Transverse colon (tissue), 4 donors: ENCODE measurements at regions not wholly inside any gene's neighbourhood (a gene's known extent, or its start where the extent isn't known, plus 50 kb on each side); places are given as distances from the start of the nearest gene placed in this dataset.

Source experiments
- DNase-seq: peaks from one replicate; pipeline ENCODE4 v3.0.0-alpha.2; 2019
- H3K27ac ChIP-seq, 4 donors: fragments of 200-600 bp; sonication (generic); 2 replicates each; pipeline ENCODE4 v1.5.1; 2016 to 2018; ENCODE audit warnings: inconsistent platforms in 4 of 4
- H3K27me3 ChIP-seq: fragments of 200-600 bp; sonication (generic); 2 replicates; pipeline ENCODE4 v1.5.1; 2017; ENCODE audit warnings: inconsistent platforms
- H3K36me3 ChIP-seq, 4 donors: fragments of 200-600 bp; sonication (generic); 2 replicates each; pipeline ENCODE4 v1.5.1; 2017 to 2019; ENCODE audit warnings: inconsistent platforms in 4 of 4
- H3K4me1 ChIP-seq, 4 donors: fragments of 200-600 bp; sonication (generic); 2 replicates each; pipeline ENCODE4 v1.5.1; 2017 to 2020; ENCODE audit warnings: inconsistent platforms in 4 of 4
- H3K4me3 ChIP-seq, 4 donors: fragments of 200-600 bp; sonication (generic); 1 replicate in 1 of 4; 2 replicates in 3 of 4; pipeline versions ENCODE4 v1.5.1 to v1.6.1; 2017 to 2019; ENCODE audit warnings: inconsistent platforms in 4 of 4
- H3K9me3 ChIP-seq, 2 donors: fragments of 200-600 bp; sonication (generic); 2 replicates each; pipeline ENCODE4 v1.5.1; 2017 to 2019; ENCODE audit warnings: inconsistent platforms in 2 of 2
- EP300 ChIP-seq: sonication (generic); formaldehyde crosslinking; IDR thresholded peaks from one replicate; pipeline ENCODE4 v1.6.1; 2017; ENCODE audit warnings: antibody characterized with exemption, low read depth
- POLR2A ChIP-seq: fragments of 450-650 bp; IDR thresholded peaks from one replicate; pipeline ENCODE4 v1.6.1; 2016; ENCODE audit warnings: antibody characterized with exemption, mild to moderate bottlenecking, moderate library complexity
- POLR2AphosphoS5 ChIP-seq, 3 donors: sonication (generic); formaldehyde crosslinking; IDR thresholded peaks; one replicate each; pipeline ENCODE4 v1.6.1; 2016; ENCODE audit warnings: antibody characterized with exemption in 3 of 3
- WGBS, 2 donors: methylation state at CpG; one replicate each; pipeline ENCODE4 v1.1.5; 2018; ENCODE audit warnings: low coverage in 1 of 2; 5-methylcytosine and 5-hydroxymethylcytosine counted together
- in situ Hi-C, 4 donors: fragments of 200-750 bp; cut with MboI; loops; one replicate each; pipeline versions ENCODE4 v1.15.0 to v1.15.1; 2017; ENCODE audit warnings: low sequenced_read_pairs in 3 of 4, low pct_ligation_motif_present in 1 of 4, low pct_unique_long_range_greater_than_20kb in 1 of 4
- intact Hi-C: fragments of 100-400 bp; cut with DNase I; formaldehyde crosslinking; loops from one replicate; pipeline ENCODE4 v1.15.1; 2023; ENCODE audit warnings: low total_unique reads
- TF ChIP-seq, protein P1 (sequence below), 5 experiments: fragments of 200-600 bp in 3 of 5; fragments of 450-650 bp in 2 of 5; sonication (generic) in 3 of 5; IDR thresholded peaks; 1 replicate in 2 of 5; 2 replicates in 3 of 5; pipeline ENCODE4 v1.5.1; 2016 to 2017; ENCODE audit warnings: antibody characterized with exemption in 5 of 5, inconsistent platforms in 3 of 5, mild to moderate bottlenecking in 2 of 5, moderate library complexity in 1 of 5

DNA sequence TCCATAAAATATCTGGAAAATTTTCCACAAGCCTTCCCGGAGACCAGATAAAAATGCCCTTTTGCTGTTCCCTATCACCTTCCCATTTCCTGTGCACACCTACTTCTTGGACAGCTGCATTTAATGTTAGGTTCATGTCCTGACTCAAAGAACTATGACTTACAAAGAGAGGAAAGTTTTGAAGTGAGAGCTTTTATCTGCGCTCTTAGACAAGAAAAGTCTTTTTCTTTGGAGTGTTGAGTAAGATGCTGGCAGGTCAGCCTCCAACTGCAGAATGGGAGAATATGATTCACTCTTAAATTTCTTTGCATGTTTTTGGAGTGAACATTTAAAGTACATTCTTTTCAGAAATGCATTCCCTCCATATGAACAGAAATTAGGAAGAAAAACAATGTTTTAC, 147.3 kb upstream of the DPH6 start:
- H3K27ac ChIP-seq = no peak overlapping the region
- no peaks in the 10 kb centered on the region for H3K27me3 ChIP-seq
- H3K4me1 ChIP-seq = peaks cover 2 to 34% (median 6%) of the 10 kb centered on the region in 4 donors
- H3K36me3 ChIP-seq = no peaks in the 10 kb centered on the region
- H3K4me3 ChIP-seq = no peak overlapping the region
- H3K9me3 ChIP-seq = no peaks in the 10 kb centered on the region
- TF ChIP-seq POLR2AphosphoS5 (IDR thresholded peaks at IDR 0.05) = no peak
- TF ChIP-seq, protein P1, sequence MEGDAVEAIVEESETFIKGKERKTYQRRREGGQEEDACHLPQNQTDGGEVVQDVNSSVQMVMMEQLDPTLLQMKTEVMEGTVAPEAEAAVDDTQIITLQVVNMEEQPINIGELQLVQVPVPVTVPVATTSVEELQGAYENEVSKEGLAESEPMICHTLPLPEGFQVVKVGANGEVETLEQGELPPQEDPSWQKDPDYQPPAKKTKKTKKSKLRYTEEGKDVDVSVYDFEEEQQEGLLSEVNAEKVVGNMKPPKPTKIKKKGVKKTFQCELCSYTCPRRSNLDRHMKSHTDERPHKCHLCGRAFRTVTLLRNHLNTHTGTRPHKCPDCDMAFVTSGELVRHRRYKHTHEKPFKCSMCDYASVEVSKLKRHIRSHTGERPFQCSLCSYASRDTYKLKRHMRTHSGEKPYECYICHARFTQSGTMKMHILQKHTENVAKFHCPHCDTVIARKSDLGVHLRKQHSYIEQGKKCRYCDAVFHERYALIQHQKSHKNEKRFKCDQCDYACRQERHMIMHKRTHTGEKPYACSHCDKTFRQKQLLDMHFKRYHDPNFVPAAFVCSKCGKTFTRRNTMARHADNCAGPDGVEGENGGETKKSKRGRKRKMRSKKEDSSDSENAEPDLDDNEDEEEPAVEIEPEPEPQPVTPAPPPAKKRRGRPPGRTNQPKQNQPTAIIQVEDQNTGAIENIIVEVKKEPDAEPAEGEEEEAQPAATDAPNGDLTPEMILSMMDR (IDR thresholded peaks at IDR 0.05) = no peak
- WGBS, 2 donors = 71 to 75% methylated on average over 1 to 2 of the region's 2 CpGs
- in situ Hi-C loops = no loop called here
- no peak for DNase-seq
- intact Hi-C loops = no loop called here

DNA sequence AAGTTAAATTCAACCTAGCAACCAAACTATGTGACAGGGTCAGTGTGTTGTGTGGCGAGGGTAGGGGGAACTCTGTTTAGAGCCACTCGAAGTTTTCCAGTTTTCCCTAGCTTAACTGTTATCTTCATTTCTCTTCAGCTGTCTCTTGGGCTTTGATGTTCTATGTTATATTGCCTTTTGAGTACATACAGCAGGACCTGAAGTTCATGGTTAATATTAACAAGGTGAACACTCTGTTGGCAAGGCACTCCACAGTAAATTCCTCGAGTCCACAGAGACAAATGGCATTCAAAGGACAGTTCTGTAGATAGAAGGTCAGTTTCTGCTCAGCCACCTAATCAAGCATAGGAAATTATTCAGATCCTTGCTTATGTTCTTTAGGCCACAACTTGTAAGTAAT, 147.9 kb upstream of the DPH6 start:
- no peak for TF ChIP-seq POLR2A
- TF ChIP-seq POLR2AphosphoS5 (IDR thresholded peaks at IDR 0.05) = no peak
- no peak for TF ChIP-seq EP300
- TF ChIP-seq, protein P1 (IDR thresholded peaks at IDR 0.05) = no peak
- intact Hi-C loops (no loop called here), in situ Hi-C loops (no loop called here)
- H3K9me3 ChIP-seq = no peaks in the 10 kb centered on the region
- no peaks in the 10 kb centered on the region for H3K27me3 ChIP-seq
- 40 to 56% methylated on average over 3 of the region's 3 CpGs for WGBS, 2 donors
- H3K27ac ChIP-seq = no peak overlapping the region
- no peaks in the 10 kb centered on the region for H3K36me3 ChIP-seq
- no peak overlapping the region for H3K4me3 ChIP-seq
- DNase-seq = no peak
- peaks cover 5 to 40% (median 12%) of the 10 kb centered on the region in 4 donors for H3K4me1 ChIP-seq

DNA sequence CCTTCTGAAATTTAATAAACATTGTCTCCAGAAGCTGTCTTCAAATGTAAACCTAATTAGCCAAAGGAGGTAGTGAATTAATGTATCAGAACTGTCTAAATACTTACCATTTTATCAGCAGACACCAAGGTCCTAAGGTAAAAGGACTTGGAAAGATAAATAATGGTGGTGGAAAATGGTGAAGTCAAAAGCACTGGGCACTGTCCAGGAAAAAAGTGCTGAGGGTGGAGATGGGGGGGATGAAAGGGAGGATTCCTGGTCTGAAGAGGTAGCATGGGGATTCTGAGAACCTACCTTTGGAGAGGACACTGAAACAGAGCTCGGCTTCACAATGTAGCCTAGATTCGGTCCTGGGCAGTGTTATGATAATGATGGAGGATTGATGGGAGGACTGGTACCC, 149.0 kb upstream of the DPH6 start:
- Histone ChIP-seq H3K9me3 (no peaks in the 10 kb centered on the region), H3K36me3 (no peaks in the 10 kb centered on the region), H3K27me3 (no peaks in the 10 kb centered on the region), H3K4me1 (peaks cover 5 to 48% (median 16%) of the 10 kb centered on the region in 4 donors), H3K27ac (no peak overlapping the region), H3K4me3 (no peak overlapping the region)
- DNase-seq = no peak
- WGBS, 2 donors = 84% methylated on average over 2 of the region's 2 CpGs; no CpG with 5 or more reads in 1 of the 2 donors
- TF ChIP-seq POLR2AphosphoS5 (IDR thresholded peaks at IDR 0.05) = no peak
- TF ChIP-seq EP300 = no peak
- TF ChIP-seq, protein P1 (IDR thresholded peaks at IDR 0.05) = no peak
- TF ChIP-seq POLR2A = no peak
- in situ Hi-C loops (no loop called here), intact Hi-C loops (no loop called here)

DNA sequence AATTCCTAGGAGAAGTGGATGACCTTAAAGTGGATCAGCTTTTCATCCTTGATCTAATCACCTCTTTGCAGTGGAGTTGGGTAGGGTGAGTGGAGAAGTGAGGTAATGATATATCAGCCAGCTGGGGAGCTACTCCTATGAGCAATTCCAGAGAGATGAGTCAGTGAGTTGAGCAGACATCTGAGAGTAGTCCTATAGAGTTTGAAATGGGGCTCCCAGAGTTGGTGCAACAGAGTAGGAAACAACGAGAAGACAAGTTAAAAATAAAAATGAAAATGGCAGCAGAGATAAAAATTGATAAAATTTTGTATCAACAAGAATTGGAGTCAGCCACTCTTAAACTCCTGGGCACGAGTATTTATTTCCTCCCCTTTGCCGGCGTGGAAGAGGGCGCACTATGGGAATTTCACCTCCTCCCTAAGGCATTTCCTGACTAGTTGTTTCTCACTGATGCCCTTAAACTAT, 150.8 kb upstream of the DPH6 start:
- H3K27me3 ChIP-seq = no peaks in the 10 kb centered on the region
- intact Hi-C loops = no loop called here
- whole genome bisulfite sequencing, 2 donors = 76 to 82% methylated on average over 5 of the region's 5 CpGs
- H3K36me3 ChIP-seq = no peaks in the 10 kb centered on the region
- no peak overlapping the region for H3K27ac ChIP-seq
- in situ Hi-C loops = no loop called here
- H3K4me3 ChIP-seq = no peak overlapping the region
- H3K9me3 ChIP-seq = no peaks in the 10 kb centered on the region
- peaks cover 5 to 40% (median 16%) of the 10 kb centered on the region in 4 donors for H3K4me1 ChIP-seq
- no peak for DNase-seq
- TF ChIP-seq POLR2A (no peak), EP300 (no peak), POLR2AphosphoS5 (IDR thresholded peaks at IDR 0.05) (no peak)
- TF ChIP-seq, protein P1 (IDR thresholded peaks at IDR 0.05) = no peak
